HG03520 (cell line): ENCODE measurements at regions not wholly inside any gene's neighbourhood (a gene's known extent, or its start where the extent isn't known, plus 50 kb on each side); places are given as distances from the start of the nearest gene placed in this dataset.

Experiments
- ATAC-seq: cut with Tn5 transposase; IDR thresholded peaks from one replicate; pipeline ENCODE4 v1.9.1; 2021; ENCODE audit warnings: mild to moderate bottlenecking, moderate library complexity; ENCODE audit not compliant: unreplicated experiment

DNA sequence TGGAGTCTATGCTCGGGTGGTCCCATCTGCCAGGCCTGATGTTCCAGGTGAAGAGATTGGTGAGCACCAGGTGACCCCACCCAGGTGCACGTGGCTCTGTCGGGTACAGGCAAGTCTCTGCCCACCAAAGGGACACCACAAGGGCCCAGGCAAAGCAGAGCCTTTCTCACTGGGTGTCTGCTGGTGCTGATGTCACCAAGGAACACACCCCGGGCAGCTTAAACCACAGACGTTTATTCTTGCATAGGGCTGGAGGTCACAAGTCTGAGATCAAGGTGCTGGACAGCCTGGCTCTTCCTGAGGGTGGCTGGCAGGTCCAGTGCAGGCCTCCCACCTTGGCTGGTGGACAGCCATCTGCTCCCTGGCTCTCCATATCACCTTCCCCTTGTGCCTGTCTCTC lies 100.7 kb upstream of the CD93 start:
- ATAC-seq, result no peak

- no peak for ATAC-seq
Observed at GRCh38 chr20:23180451-23180921, 94.4 kb upstream of the CD93 start.

GRCh38 chr20:23179766-23180403 lies 93.8 kb upstream of the CD93 start:
- no peak for ATAC-seq

GRCh38 chr20:23178806-23179205 lies 92.7 kb upstream of the CD93 start:
- ATAC-seq, result no peak

GRCh38 chr20:23174821-23175220 lies 88.7 kb upstream of the CD93 start:
- ATAC-seq, result no peak

- ATAC-seq, result no peak
Observed at GRCh38 chr20:23167431-23167830, 81.3 kb upstream of the CD93 start.

GRCh38 chr20:23166563-23166962 lies 80.4 kb upstream of the CD93 start:
- ATAC-seq, result no peak

DNA sequence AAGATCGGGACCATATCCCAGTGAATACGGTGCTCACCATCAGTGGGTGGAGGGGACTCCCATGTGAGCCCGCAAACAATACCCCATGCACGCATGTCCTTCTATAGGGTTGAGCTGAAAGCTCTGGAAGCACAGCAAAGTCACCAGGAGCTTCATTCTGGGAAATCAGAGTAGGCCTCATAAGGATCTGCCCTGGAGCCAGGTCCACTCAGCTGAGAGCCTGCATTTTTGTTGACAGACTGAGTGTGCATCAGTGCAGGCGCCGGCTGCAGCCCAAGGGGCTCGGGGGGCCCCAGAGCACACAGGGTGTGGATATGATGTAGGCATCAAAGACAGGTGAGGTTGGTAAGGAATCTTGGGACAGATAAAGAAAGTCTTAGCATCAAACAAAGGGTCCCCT lies 79.8 kb upstream of the CD93 start:
- no peak for ATAC-seq

DNA sequence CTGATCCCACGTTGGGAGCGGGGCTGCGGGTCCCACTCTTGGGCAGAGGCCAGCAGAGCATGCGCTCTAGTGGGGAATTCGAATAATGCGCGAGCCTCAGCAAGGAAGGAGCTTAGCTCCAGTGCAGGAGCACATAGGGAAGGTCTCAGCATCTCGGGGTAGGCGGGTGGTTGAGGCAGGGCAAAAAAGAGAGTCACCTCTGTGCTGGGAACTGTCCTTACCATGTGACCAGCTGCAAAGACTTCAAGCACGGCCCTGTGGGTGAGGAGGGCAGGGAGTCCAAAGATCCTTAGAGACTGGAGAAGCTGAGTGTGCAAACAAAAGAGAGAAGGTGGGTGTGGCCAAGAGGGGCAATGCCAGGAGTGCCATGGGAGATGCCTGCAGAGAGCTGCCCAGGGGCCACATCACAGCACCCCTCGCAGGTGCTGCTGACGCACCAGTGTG lies 79.2 kb upstream of the CD93 start:
- ATAC-seq, result no peak

- ATAC-seq, result no peak
Observed at GRCh38 chr20:23164176-23164601, 78.1 kb upstream of the CD93 start.

DNA sequence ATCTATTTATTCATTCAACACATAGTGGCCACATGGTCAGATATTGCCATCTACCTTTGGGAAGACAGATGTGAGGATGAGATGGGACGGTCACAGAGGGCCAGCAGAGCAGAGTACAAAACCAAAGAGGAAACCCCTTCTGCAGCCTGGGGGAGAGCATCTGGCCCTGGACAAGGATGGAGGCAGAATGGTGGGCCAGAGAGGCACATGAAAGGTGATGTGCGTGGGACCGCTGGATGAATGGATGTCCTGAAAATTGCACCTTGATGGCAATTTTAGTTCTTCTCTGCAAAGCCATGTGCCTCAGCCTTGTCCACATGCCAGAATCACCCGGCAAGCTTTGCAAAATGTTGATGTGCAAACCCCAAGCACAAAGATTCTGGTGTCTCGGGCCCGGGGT lies 77.4 kb upstream of the CD93 start:
- ATAC-seq, result no peak

GRCh38 chr20:23162887-23163286 lies 76.8 kb upstream of the CD93 start:
- no peak for ATAC-seq

- no peak for ATAC-seq
Observed at GRCh38 chr20:23161968-23162696, 76.0 kb upstream of the CD93 start.

GRCh38 chr20:23161244-23161891 lies 75.2 kb upstream of the CD93 start:
- ATAC-seq, result peak; percentile 48

DNA sequence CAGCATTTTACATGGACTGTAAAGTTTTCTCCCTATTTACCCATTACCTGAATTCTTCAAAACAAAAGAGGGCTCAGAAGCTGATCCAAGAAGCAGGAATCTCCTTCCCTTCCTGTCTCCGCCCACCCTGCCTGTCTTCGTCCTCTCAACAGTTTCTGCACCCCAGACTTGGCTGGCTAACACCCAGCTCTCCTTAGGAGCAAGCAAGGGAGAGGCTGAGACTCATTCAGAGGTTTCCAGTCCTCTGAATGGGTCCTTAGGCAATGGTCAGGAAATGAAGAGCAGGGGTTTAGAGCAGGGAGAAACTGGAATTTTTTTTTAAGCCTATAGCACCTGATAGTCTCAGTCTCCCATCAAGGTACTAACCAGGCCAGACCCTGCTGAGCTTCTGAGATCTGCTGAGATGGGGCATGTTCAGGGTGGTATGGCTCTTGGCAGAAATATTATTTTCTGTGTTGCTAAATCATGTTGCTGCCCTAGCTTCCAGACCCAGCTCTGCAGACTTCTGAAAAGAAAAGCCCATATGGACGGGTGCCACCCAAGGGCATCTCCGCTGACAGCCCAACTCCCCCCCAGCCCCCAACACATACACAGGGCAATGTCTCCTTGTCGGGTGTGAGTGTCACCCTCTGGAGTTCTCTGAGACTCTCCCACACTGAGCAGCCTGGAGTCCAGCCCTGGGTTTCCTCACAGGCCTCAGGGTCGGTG lies 74.6 kb upstream of the CD93 start:
- no peak for ATAC-seq

DNA sequence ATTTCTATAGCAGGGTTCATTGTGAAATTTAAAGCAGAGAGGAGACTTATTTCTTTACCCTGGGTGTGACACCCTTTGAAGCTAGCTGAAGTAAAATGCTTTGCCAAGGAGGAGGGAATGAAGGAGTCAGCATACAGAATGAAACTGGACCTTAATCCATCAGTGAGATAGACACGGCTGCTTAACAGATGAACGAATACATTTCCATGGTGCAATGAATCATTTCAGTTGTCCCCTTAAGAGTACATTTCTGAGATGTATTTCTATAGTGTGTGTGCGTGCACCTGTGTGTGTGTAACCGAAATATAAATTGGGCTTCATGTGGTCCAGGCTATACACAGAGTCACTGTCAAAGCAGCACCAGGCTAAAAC lies 73.8 kb upstream of the CD93 start:
- no peak for ATAC-seq

DNA sequence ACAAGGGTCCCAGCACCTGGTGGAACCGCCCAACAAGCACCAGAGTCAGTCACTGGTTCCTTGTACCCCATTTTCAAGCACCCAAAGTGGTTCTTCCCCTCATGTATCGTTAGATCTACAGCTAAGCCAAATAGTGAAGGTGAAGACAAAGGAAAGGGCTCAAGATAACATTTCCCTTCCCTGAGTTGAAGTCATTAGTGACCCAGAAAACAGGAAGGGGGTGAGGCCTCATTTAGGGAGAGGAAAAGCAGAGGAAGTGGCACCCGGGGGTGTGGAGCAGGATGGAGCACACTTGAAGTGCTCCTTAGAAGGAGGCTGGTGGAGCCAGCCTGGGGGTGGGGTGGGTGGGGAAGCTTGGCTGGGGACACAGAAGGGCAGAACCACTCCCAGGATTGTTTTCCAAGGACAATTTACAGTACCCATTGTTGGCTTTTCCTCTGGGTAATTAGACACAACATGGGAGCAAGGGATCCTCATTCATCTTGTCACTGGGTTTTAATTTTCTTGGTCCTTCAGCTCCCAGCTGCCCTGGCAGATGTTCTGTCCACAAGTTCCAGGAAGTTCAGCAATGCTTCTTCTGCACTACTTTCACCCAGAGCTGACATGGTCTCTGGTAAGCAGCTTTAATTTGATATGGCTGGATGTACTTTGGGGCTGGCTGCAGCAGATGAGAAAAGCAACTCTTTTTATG lies 73.3 kb upstream of the CD93 start:
- no peak for ATAC-seq

GRCh38 chr20:23157734-23158133 lies 71.6 kb upstream of the CD93 start:
- ATAC-seq, result no peak

- ATAC-seq, result no peak
Observed at GRCh38 chr20:23156842-23157423, 70.8 kb upstream of the CD93 start.

DNA sequence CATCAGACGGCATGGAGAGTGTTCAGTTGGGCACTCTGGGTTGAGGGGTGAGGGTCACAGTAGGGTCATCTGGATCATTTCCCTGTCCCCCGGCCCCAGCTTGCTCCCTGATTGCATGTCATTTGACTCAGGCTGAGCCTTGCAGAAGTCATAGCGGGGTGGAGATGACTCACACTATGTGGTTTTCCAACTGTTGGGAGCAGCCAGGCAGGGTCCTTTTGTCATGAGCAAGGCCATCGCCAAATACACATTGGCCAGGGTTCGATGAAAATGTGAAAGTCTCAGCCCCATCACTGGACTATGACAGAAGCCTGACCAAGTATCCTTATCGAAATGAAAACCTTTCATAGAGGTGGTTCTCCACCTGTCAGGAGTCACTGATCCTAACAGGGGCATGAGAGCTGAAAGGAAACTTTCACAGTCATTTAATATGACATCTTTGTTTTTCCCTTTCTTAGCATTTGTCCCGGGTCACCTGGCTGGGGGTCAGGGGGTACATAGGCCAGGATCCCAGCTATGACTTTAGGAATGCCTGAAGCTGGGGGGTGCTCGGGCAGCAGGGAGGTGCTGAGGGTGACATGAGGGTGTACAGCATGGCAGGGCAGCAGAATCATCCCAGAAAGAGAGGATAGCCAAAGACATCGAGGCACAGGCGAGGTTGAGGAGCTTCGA lies 70.2 kb upstream of the CD93 start:
- no peak for ATAC-seq
